CD14-positive monocyte (primary cell): ENCODE measurements at regions not wholly inside any gene's neighbourhood (a gene's known extent, or its start where the extent isn't known, plus 50 kb on each side); places are given as distances from the start of the nearest gene placed in this dataset.

Source experiments
- DNase-seq, 3 donors: peaks; one replicate each; pipeline ENCODE4 v3.0.0-alpha.2; 2011 to 2022
- H2AFZ ChIP-seq: 2 replicates; pipeline ENCODE4 v1.6.0; 2012; ENCODE audit warnings: mild to moderate bottlenecking, low read depth, low read length, inconsistent platforms; ENCODE audit not compliant: insufficient read depth, poor library complexity, severe bottlenecking
- H3K27ac ChIP-seq, 2 donors: 1 replicate in 1 of 2; 2 replicates in 1 of 2; pipeline ENCODE4 v1.5.1; 2012 to 2013; ENCODE audit warnings: low read length in 2 of 2, control low read depth in 1 of 2, inconsistent platforms in 1 of 2, low read depth in 1 of 2, mild to moderate bottlenecking in 1 of 2
- H3K27me3 ChIP-seq, 2 donors: one replicate each; pipeline versions ENCODE4 v1.6.0 to v1.6.1; 2011 to 2013; ENCODE audit warnings: low read length in 2 of 2; ENCODE audit not compliant: control insufficient read depth in 2 of 2, insufficient read depth in 2 of 2
- H3K36me3 ChIP-seq, 2 donors: replicated peaks in 1 of 2; 1 replicate in 1 of 2; 2 replicates in 1 of 2; pipeline versions ENCODE4 v1.5.1 to v1.6.1; 2012 to 2013; ENCODE audit warnings: low read length in 2 of 2, control low read depth in 1 of 2, inconsistent platforms in 1 of 2, mild to moderate bottlenecking in 1 of 2; ENCODE audit not compliant: insufficient read depth in 2 of 2, control insufficient read depth in 1 of 2
- H3K4me1 ChIP-seq, 2 donors: 1 replicate in 1 of 2; 2 replicates in 1 of 2; pipeline versions ENCODE4 v1.5.1 to v1.6.1; 2012 to 2013; ENCODE audit warnings: low read length in 2 of 2, control low read depth in 1 of 2, inconsistent platforms in 1 of 2, mild to moderate bottlenecking in 1 of 2, moderate library complexity in 1 of 2; ENCODE audit not compliant: insufficient read depth in 2 of 2, control insufficient read depth in 1 of 2
- H3K4me2 ChIP-seq: replicated peaks from 2 replicates; pipeline ENCODE3; 2012; ENCODE audit warnings: low read length, moderate library complexity, mild to moderate bottlenecking; ENCODE audit not compliant: poor library complexity, severe bottlenecking; ENCODE audit errors: extremely low read depth
- H3K4me3 ChIP-seq, 3 experiments: fragments of 200-600 bp in 1 of 3; sonication (generic) in 1 of 3; replicated peaks in 1 of 3; 1 replicate in 2 of 3; 2 replicates in 1 of 3; pipeline ENCODE4 v1.5.1; 2011 to 2013; ENCODE audit warnings: low read length in 3 of 3, mild to moderate bottlenecking in 3 of 3, control low read depth in 2 of 3, low read depth in 2 of 3, inconsistent platforms in 1 of 3, moderate library complexity in 1 of 3
- H3K79me2 ChIP-seq: 2 replicates; pipeline ENCODE4 v1.6.0; 2012; ENCODE audit warnings: mild to moderate bottlenecking, control low read depth, inconsistent platforms, low read length, moderate library complexity; ENCODE audit not compliant: insufficient read depth
- H3K9ac ChIP-seq: 2 replicates; pipeline ENCODE4 v1.6.0; 2017; ENCODE audit warnings: low read length, mild to moderate bottlenecking; ENCODE audit not compliant: insufficient read depth, poor library complexity, severe bottlenecking
- H3K9me3 ChIP-seq, 2 donors: replicated peaks in 1 of 2; 1 replicate in 1 of 2; 2 replicates in 1 of 2; pipeline versions ENCODE4 v1.5.1 to v1.6.1; 2012 to 2013; ENCODE audit warnings: low read length in 2 of 2, control low read depth in 1 of 2; ENCODE audit not compliant: control insufficient read depth in 1 of 2, insufficient read depth in 1 of 2
- H4K20me1 ChIP-seq: 2 replicates; pipeline ENCODE4 v1.6.0; 2012; ENCODE audit warnings: mild to moderate bottlenecking, low read length, control low read depth, moderate library complexity; ENCODE audit not compliant: insufficient read depth
- H3K27ac Mint-ChIP-seq, 7 donors: one replicate each; pipeline ENCODE4 v1.8.0; 2020; ENCODE audit warnings: mild to moderate bottlenecking in 7 of 7, mixed read lengths in 7 of 7, moderate library complexity in 6 of 7, inconsistent platforms in 2 of 7
- H3K27me3 Mint-ChIP-seq, 3 donors: one replicate each; pipeline ENCODE4 v1.8.0; 2021 to 2022; ENCODE audit warnings: low read depth in 3 of 3, mild to moderate bottlenecking in 3 of 3, mixed read lengths in 3 of 3, moderate library complexity in 3 of 3, inconsistent platforms in 1 of 3
- H3K36me3 Mint-ChIP-seq, 2 donors: one replicate each; pipeline ENCODE4 v1.8.0; 2020; ENCODE audit warnings: mixed read lengths in 2 of 2, inconsistent platforms in 1 of 2, mild to moderate bottlenecking in 1 of 2
- H3K4me1 Mint-ChIP-seq: one replicate; pipeline ENCODE4 v1.8.0; 2020; ENCODE audit warnings: mild to moderate bottlenecking, mixed read lengths
- H3K4me3 Mint-ChIP-seq, 2 donors: one replicate each; pipeline ENCODE4 v1.8.0; 2020; ENCODE audit warnings: mild to moderate bottlenecking in 2 of 2, mixed read lengths in 2 of 2, moderate library complexity in 1 of 2
- H3K9me3 Mint-ChIP-seq, 7 donors: one replicate each; pipeline ENCODE4 v1.8.0; 2020 to 2022; ENCODE audit warnings: mixed read lengths in 7 of 7, mild to moderate bottlenecking in 6 of 7, moderate library complexity in 6 of 7, inconsistent platforms in 2 of 7
- CTCF ChIP-seq: fragments of 200-600 bp; IDR thresholded peaks from one replicate; pipeline ENCODE4 v1.8.0; 2022; ENCODE audit warnings: antibody characterized with exemption, mild to moderate bottlenecking
- WGBS: methylation state at CpG from one replicate; pipeline ENCODE4 v1.1.5; 2013; ENCODE audit warnings: missing lambda C conversion rate; ENCODE audit not compliant: insufficient coverage; 5-methylcytosine and 5-hydroxymethylcytosine counted together
- intact Hi-C, 2 donors: fragments of 100-400 bp; cut with micrococcal nuclease; formaldehyde crosslinking; loops; one replicate each; pipeline versions ENCODE4 v1.15.0 to v1.15.1; 2023

- no peak overlapping the region for H3K9ac ChIP-seq
- H3K9me3 ChIP-seq, result peaks cover 0 to 14% of the 10 kb centered on the region in 2 donors
- no CpG with 5 or more reads among the region's 1 CpG for WGBS
- H3K27me3 ChIP-seq, result no peaks in the 10 kb centered on the region
- no peaks in the 10 kb centered on the region for H4K20me1 ChIP-seq
- Mint-ChIP-seq H3K27ac (no peak overlapping the region), H3K4me1 (no peaks in the 10 kb centered on the region), H3K4me3 (no peak overlapping the region), H3K27me3 (no peaks in the 10 kb centered on the region), H3K9me3 (peaks cover 0 to 6% (median 3%) of the 10 kb centered on the region in 7 donors), H3K36me3 (no peaks in the 10 kb centered on the region)
- H3K4me3 ChIP-seq, result no peak overlapping the region
- H2AFZ ChIP-seq, result no peak overlapping the region
- no peak overlapping the region for H3K27ac ChIP-seq
- H3K4me1 ChIP-seq, result no peaks in the 10 kb centered on the region
- H3K79me2 ChIP-seq, result no peaks in the 10 kb centered on the region
- no peak for DNase-seq
- no peak overlapping the region for H3K4me2 ChIP-seq
- intact Hi-C loops, result no loop called here
- H3K36me3 ChIP-seq, result no peaks in the 10 kb centered on the region
- no peak for TF ChIP-seq CTCF
Observed at GRCh38 chr7:136294977-136295376, 317.8 kb upstream of the MTPN start.

- Histone ChIP-seq H3K9ac (no peak overlapping the region), H3K27me3 (no peaks in the 10 kb centered on the region), H3K79me2 (no peaks in the 10 kb centered on the region), H3K36me3 (no peaks in the 10 kb centered on the region), H2AFZ (no peak overlapping the region), H3K9me3 (peaks cover 0 to 14% of the 10 kb centered on the region in 2 donors), H4K20me1 (no peaks in the 10 kb centered on the region), H3K4me3 (no peak overlapping the region), H3K4me2 (no peak overlapping the region), H3K27ac (no peak overlapping the region), H3K4me1 (no peaks in the 10 kb centered on the region)
- Mint-ChIP-seq H3K4me1 (no peaks in the 10 kb centered on the region), H3K36me3 (no peaks in the 10 kb centered on the region), H3K9me3 (peaks cover 0 to 6% (median 3%) of the 10 kb centered on the region in 7 donors), H3K27me3 (no peaks in the 10 kb centered on the region), H3K4me3 (no peak overlapping the region), H3K27ac (no peak overlapping the region)
- DNase-seq, result no peak
- no peak for TF ChIP-seq CTCF
- intact Hi-C loops, result no loop called here
Observed at GRCh38 chr7:136293841-136294391, 316.8 kb upstream of the MTPN start.
